HepG2 (cell line): ENCODE measurements at regions not wholly inside any gene's neighbourhood (a gene's known extent, or its start where the extent isn't known, plus 50 kb on each side); places are given as distances from the start of the nearest gene placed in this dataset.

Source experiments
- ATAC-seq: fragments of 200-7000 bp; cut with Tn5 transposase; 3 replicates; pipeline ENCODE4 v1.9.1; 2020; ENCODE audit warnings: mild to moderate bottlenecking, moderate library complexity
- BruUV-seq: library from RNA; stranded (reverse); fragments of 400-500 nt; replicated peaks from 2 replicates; lab custom pipeline; 2021; lab: Mats Ljungman, UMichigan
- CTCF ChIA-PET: fragments of 300-600 bp; formaldehyde crosslinking; extraction: SDS; loops from one replicate; lab custom pipeline; 2021; ENCODE audit warnings: low total read pairs, inconsistent platforms, low intra/inter-chr PET ratio; lab: Yijun Ruan, JAX
- POLR2A ChIA-PET: fragments of 350-600 bp; sonication (Branson Sonifier 250); formaldehyde crosslinking; loops from one replicate; lab custom pipeline; 2020; ENCODE audit warnings: antibody characterized with exemption, inconsistent platforms; lab: Yijun Ruan, JAX
- DNase-seq: peaks from one replicate; pipeline ENCODE4 v3.0.0-alpha.2; 2015; ENCODE audit warnings: low spot score
- FAIRE-seq: peaks from 3 replicates; lab custom pipeline; 2011; peaks lifted over from hg19 to GRCh38; lab: Jason Lieb, UNC
- H2AFZ ChIP-seq: one replicate; pipeline ENCODE4 v1.6.1; 2011; ENCODE audit warnings: low read length, inconsistent platforms
- H3K27ac ChIP-seq: fragments of 300-600 bp; 3 replicates; pipeline ENCODE4 v1.8.0; 2011; ENCODE audit warnings: mixed run types, mild to moderate bottlenecking, mixed read lengths, low read length, inconsistent platforms; ENCODE audit not compliant: insufficient read depth; ENCODE audit errors: extremely low read length
- H3K27me3 ChIP-seq, 2 experiments: fragments of 200-600 bp in 1 of 2; 2 replicates in 1 of 2; 3 replicates in 1 of 2; pipeline versions ENCODE4 v1.6.0 to v1.8.0; 2011; ENCODE audit warnings: low read length in 2 of 2, mild to moderate bottlenecking in 2 of 2, moderate library complexity in 2 of 2, inconsistent platforms in 1 of 2; ENCODE audit not compliant: insufficient read depth in 2 of 2, control insufficient read depth in 1 of 2
- H3K36me3 ChIP-seq, 2 experiments: fragments of 200-600 bp in 1 of 2; replicated peaks in 1 of 2; 2 replicates in 1 of 2; 3 replicates in 1 of 2; pipeline versions ENCODE4 v1.5.1 to v1.8.0; 2011; ENCODE audit warnings: low read length in 2 of 2, inconsistent platforms in 1 of 2; ENCODE audit not compliant: insufficient read depth in 2 of 2, control insufficient read depth in 1 of 2
- H3K4me1 ChIP-seq: 2 replicates; pipeline ENCODE4 v1.5.1; 2012; ENCODE audit warnings: low read length, inconsistent platforms; ENCODE audit not compliant: insufficient read depth
- H3K4me2 ChIP-seq: 2 replicates; pipeline ENCODE4 v1.6.0; 2011; ENCODE audit warnings: low read depth, low read length, inconsistent platforms
- H3K4me3 ChIP-seq, 3 experiments: fragments of 200-600 bp in 1 of 3; sonication (generic), shearing (Covaris generic) in 1 of 3; replicated peaks in 1 of 3; 2 replicates each; pipeline ENCODE4 v1.5.1; 2011 to 2016; ENCODE audit warnings: low read length in 3 of 3, inconsistent platforms in 2 of 3, low read depth in 2 of 3, mild to moderate bottlenecking in 2 of 3, control low read depth in 1 of 3, mixed read lengths in 1 of 3; ENCODE audit not compliant: insufficient read depth in 1 of 3
- H3K79me2 ChIP-seq: one replicate; pipeline ENCODE4 v1.6.1; 2011; ENCODE audit warnings: low read length, inconsistent platforms; ENCODE audit not compliant: insufficient read depth
- H3K9ac ChIP-seq: 2 replicates; pipeline ENCODE4 v1.6.0; 2011; ENCODE audit warnings: mild to moderate bottlenecking, low read depth, low read length, inconsistent platforms; ENCODE audit not compliant: insufficient read depth
- H3K9me3 ChIP-seq: 2 replicates; pipeline ENCODE4 v1.5.1; 2012; ENCODE audit warnings: mild to moderate bottlenecking, low read length
- H4K20me1 ChIP-seq: 2 replicates; pipeline ENCODE4 v1.6.0; 2011; ENCODE audit warnings: inconsistent platforms, mild to moderate bottlenecking, low read length, moderate library complexity; ENCODE audit not compliant: insufficient read depth
- MIER2 ChIP-seq: IDR thresholded peaks from 2 replicates; pipeline ENCODE4 v1.6.1; 2016; ENCODE audit warnings: missing biosample characterization, missing genetic modification reagents
- PRDM15 ChIP-seq: sonication (generic); formaldehyde crosslinking; IDR thresholded peaks from 2 replicates; pipeline ENCODE4 v1.4.0; 2020; ENCODE audit warnings: missing genetic modification reagents
- ZNF841 ChIP-seq: sonication (generic); formaldehyde crosslinking; IDR thresholded peaks from 2 replicates; pipeline ENCODE4 v1.8.1; 2023; ENCODE audit warnings: missing genetic modification reagents, borderline replicate concordance
- WGBS: methylation state at CpG from one replicate; pipeline ENCODE4 v1.1.6; 2017; ENCODE audit warnings: low lambda C conversion rate; 5-methylcytosine and 5-hydroxymethylcytosine counted together
- in situ Hi-C: cut with HindIII; loops from 2 replicates; pipeline ENCODE4 v1.10.0; 2017; ENCODE audit warnings: low pct_unique_long_range_greater_than_20kb; ENCODE audit not compliant: extremely low pct_ligation_motif_present
- intact Hi-C: fragments of 100-400 bp; cut with micrococcal nuclease; formaldehyde crosslinking; loops from one replicate; pipeline ENCODE4 v1.10.0; 2022; ENCODE audit not compliant: unreplicated experiment

- no peak overlapping the region for H2AFZ ChIP-seq
- DNase-seq, result no peak
- H3K36me3 ChIP-seq, result no peaks in the 10 kb centered on the region
- H3K27me3 ChIP-seq, result no peaks in the 10 kb centered on the region; a peak in 1 of 5 replicates
- BruUV-seq, result no TSS peak
- H3K9ac ChIP-seq, result no peak overlapping the region
- 13% methylated on average over 1 of the region's 3 CpGs for WGBS
- no peak overlapping the region for H3K27ac ChIP-seq
- H3K4me3 ChIP-seq, result no peak overlapping the region
- FAIRE-seq, result no peak
- TF ChIP-seq ZNF841 (CRISPR knock-in tag) (no peak), PRDM15 (CRISPR knock-in tag) (peak; percentile 61; the same call in 1 of the 2 replicates)
- no peak overlapping the region for H3K4me2 ChIP-seq
- ChIA-PET CTCF (interaction anchor here (1.5 to 1.7 kb wide), 2 partner anchors 634 to 887 kb away, joined by 4 read pairs; no protein-coding TSS in a partner anchor), POLR2A (no interaction called here)
- no peaks in the 10 kb centered on the region for H3K79me2 ChIP-seq
- in situ Hi-C loops (no loop called here), intact Hi-C loops (no loop called here)
- H3K4me1 ChIP-seq, result no peaks in the 10 kb centered on the region
- H4K20me1 ChIP-seq, result no peaks in the 10 kb centered on the region
- ATAC-seq, result no peak; the same call in 2 of the 3 replicates
- no peaks in the 10 kb centered on the region for H3K9me3 ChIP-seq
These were observed 264.6 kb upstream of the TLE3 start for GRCh38 chr15:70362350-70362749.

GRCh38 chr15:70361891-70362290, 264.2 kb upstream of the TLE3 start:
- TF ChIP-seq MIER2, result no peak
- H3K27me3 ChIP-seq, result no peaks in the 10 kb centered on the region; a peak in 1 of 5 replicates
- H3K4me3 ChIP-seq, result no peak overlapping the region
- no peaks in the 10 kb centered on the region for H3K4me1 ChIP-seq
- in situ Hi-C loops, result no loop called here
- no CpG with 5 or more reads among the region's 11 CpGs for WGBS
- H2AFZ ChIP-seq, result no peak overlapping the region
- ATAC-seq (no peak), DNase-seq (no peak), FAIRE-seq (no peak)
- intact Hi-C loops, result no loop called here
- ChIA-PET POLR2A (no interaction called here), CTCF (interaction anchor here (1.5 kb wide), 1 partner anchor 633 kb away, joined by 4 read pairs; no protein-coding TSS in a partner anchor)
- H3K36me3 ChIP-seq, result no peaks in the 10 kb centered on the region
- no TSS peak for BruUV-seq
- no peaks in the 10 kb centered on the region for H3K79me2 ChIP-seq
- no peak overlapping the region for H3K9ac ChIP-seq
- no peak overlapping the region for H3K27ac ChIP-seq
- no peaks in the 10 kb centered on the region for H3K9me3 ChIP-seq
- no peak overlapping the region for H3K4me2 ChIP-seq
- no peaks in the 10 kb centered on the region for H4K20me1 ChIP-seq
